Panc1 (cell line): ENCODE measurements at regions not wholly inside any gene's neighbourhood (a gene's known extent, or its start where the extent isn't known, plus 50 kb on each side); places are given as distances from the start of the nearest gene placed in this dataset.

Experiments
- CTCF ChIP-seq: fragments of 450-650 bp; IDR thresholded peaks from 2 replicates; pipeline ENCODE4 v1.5.1; 2017; ENCODE audit warnings: mild to moderate bottlenecking
- POLR2AphosphoS5 ChIP-seq: IDR thresholded peaks from 2 replicates; pipeline ENCODE4 v1.6.1; 2012; ENCODE audit warnings: mild to moderate bottlenecking, low read depth, low read length, moderate library complexity
- REST ChIP-seq, 2 experiments: IDR thresholded peaks; 2 replicates each; pipeline ENCODE4 v1.6.1; 2011 to 2012; ENCODE audit warnings: low read depth in 2 of 2, control low read depth in 1 of 2, low read length in 1 of 2, mild to moderate bottlenecking in 1 of 2, moderate library complexity in 1 of 2; ENCODE audit not compliant: insufficient read depth in 1 of 2
- SIN3A ChIP-seq: IDR thresholded peaks from 2 replicates; pipeline ENCODE4 v1.6.1; 2012; ENCODE audit warnings: low read depth, mild to moderate bottlenecking, low read length, moderate library complexity, borderline replicate concordance; ENCODE audit not compliant: insufficient read depth
- TCF7L2 ChIP-seq: IDR thresholded peaks from 2 replicates; pipeline ENCODE4 v1.6.1; 2011; ENCODE audit warnings: mild to moderate bottlenecking, low read depth, low read length, inconsistent platforms

- TF ChIP-seq CTCF (no peak), POLR2AphosphoS5 (no peak), TCF7L2 (no peak), REST (IDR thresholded peaks at IDR 0.05; ENCODE audit: insufficient read depth in 1 of 2, low read depth in 2 of 2, low read length in 1 of 2) (no peak), SIN3A (no peak)
Observed at GRCh38 chr3:14258906-14259904, 80.6 kb downstream of the LSM3 start.
